CD4-positive, alpha-beta T cell treated with Interleukin-2 at 100 ng/mL for 4 hours (primary cell): ENCODE measurements at regions not wholly inside any gene's neighbourhood (a gene's known extent, or its start where the extent isn't known, plus 50 kb on each side); places are given as distances from the start of the nearest gene placed in this dataset.

Source experiments
- DNase-seq: peaks from one replicate; pipeline ENCODE4 v3.0.0-alpha.2; 2020; ENCODE audit warnings: low spot score

DNA sequence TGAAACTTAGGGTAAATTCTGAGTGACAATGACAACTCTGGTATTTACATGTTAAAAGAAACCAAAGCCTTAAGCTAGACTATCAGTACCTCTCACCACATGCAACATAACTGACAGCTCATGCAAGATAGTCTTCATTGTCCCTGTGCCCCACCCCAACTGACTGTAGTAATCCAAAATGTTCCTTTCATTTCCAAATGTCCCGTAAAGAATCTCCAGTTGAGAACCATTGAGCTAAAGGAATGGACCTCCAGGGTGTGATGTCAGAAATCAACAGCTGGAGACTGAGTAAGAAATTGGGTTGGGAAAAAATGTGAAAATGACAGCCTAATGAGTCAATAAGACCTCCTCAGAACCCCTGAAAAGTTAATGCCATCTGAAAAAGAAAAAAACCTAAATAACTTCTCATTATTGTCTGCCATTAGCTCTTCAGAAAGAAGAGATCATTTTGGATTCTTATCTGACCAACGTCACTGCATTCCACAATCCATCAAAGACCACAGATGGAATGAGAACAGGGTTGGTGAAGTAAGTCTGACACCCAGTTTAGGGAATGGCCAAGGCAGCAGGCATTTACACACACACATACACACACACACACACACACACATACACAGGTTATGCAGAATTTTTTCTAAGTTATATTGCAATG is 51.7 kb upstream of the ACVR2A start:
- DNase-seq, result no peak

DNA sequence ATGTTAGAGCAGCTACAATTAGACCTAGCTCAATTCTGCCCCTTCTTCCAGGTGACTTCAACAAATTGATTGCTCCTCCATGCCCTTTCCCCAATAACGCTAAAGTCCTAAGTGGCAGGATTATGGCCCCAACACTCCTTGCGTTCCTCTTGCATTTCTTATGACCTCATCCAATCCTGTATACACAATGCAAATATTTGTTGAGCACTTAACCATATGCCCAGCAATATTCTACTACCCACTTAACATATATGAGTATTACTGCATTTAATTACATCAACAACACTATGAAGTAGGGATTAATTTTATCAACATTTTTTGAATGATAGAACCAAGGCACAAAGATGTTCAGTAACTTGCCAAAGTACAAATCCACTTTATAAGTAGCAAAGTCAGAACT is 54.2 kb upstream of the ACVR2A start:
- DNase-seq, result no peak

DNA sequence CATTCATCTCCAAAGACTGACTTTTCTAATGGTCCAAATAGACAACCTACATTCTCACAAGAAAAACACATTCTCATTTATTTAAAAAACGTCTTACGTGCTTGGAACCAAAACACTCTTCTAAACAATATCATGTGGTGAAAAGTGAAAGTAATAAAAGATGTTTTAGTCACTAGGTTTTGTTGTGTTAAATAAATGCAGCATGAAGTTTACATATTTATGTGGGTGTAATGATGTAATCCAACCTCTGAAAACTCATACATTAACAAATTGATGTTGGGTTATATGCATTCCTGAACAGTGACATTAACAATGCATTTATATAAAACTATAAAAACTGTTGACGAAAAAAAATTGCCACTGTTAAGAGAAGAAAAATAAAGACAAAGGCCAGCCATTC is 55.1 kb upstream of the ACVR2A start:
- DNase-seq, result no peak

DNA sequence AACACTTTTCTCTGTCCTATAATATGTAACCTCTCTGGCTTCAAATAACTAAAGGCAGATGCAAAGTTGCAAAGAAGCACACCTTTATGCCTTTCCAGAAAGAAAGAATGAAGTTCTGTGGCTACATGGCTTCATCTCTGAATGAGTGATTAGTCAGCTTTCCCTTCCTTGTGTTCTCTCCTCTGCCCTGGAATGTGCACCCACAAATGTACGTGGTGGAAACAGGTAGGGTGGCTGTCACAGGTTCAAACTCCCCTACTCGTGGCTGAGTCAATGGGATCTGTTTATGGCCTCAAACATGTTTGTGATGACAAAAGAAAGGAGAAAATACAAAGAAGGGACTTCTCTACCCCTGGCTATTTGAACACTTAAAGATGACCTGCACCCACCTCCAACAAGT is 55.5 kb upstream of the ACVR2A start:
- no peak for DNase-seq

DNA sequence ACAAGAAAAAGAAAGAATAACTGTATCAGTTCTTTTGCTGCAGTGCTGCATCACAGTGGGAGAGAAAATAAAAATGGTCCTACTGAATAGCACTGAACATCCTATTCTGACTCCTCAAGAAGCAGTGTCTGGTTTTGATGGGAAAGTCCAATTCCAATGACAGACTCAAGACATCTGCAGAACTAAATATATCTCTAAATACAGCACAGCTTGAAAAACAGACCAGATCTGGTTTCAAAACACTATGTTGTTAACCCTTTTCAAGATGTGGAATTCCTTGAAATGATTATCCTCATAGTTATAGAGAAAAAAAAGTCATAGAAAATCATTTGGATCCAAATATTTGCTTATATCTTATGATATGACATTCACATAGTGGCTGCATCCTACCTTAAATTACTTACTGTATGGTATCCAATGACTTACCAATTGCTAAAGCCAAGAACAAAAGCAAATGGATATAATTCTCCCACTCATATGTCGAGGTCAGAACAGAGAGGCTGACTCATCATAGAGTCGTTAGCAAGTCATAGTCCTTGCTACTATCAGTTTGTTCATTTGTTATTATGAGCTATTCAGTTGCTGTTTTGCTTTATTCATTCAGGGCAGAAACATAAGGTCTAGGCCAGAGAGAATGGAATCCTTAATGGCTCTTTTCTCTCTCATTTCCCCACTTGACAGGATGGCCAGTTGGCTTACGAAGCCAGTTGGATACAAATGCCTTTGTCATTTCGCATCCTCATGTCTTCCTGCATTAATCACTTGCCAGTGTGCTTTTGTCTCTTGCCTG is 62.5 kb upstream of the ACVR2A start:
- no peak for DNase-seq

DNA sequence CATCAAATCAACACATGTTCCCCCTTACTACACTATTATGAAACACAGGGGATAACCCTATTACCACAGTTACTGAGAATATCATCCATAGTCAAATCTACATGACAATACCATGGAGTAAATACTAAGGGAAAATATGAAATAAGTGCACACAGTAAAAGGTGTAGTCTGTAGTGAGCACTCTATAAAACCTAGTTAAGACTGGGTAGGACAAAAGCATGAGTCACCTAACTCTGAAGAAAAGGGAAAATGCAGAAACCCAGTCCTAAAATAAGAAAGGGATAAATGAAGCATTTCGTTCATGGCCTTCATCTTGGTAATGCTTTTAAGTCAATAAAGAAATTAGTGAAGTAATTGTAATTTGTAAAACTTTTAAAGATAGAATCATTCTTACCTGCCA is 65.4 kb upstream of the ACVR2A start:
- DNase-seq, result no peak

DNA sequence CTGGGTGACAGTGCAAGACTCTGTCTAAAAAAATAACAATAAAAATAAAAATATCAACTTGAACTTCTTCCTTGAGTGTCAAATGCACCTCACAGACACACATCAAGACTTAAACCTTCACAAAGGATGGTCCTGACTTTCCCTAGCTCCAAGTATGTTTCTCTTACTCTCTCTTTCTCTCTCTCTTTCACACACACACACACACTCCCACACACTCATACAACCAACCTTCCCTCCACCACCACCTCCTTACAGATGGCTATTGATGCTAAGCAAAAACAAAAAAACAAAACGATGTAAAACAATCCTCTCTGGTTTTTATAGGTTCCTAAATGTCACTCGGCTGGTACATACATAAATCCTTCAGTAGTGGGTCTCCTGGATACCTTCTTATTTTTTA is 67.4 kb upstream of the ACVR2A start:
- no peak for DNase-seq

DNA sequence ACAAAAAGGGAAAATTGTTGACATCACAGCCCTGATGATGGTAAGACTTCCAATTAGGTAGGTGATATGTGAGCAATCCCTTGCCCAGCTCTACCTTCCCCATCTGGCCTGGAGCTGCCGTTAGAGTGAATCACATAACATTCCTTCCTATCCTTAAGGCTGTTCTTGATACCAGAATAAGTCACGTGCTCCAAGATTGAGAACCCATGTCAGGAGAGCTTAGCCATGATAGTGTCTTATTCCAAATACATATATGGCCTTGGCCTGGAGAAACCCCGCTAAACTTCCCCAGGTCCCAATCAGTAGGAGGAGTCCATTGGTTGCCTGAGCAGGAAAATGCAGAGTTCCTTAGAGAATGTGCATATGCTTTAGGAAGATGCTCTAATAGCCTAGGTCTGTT is 70.0 kb upstream of the ACVR2A start:
- DNase-seq, result no peak

DNA sequence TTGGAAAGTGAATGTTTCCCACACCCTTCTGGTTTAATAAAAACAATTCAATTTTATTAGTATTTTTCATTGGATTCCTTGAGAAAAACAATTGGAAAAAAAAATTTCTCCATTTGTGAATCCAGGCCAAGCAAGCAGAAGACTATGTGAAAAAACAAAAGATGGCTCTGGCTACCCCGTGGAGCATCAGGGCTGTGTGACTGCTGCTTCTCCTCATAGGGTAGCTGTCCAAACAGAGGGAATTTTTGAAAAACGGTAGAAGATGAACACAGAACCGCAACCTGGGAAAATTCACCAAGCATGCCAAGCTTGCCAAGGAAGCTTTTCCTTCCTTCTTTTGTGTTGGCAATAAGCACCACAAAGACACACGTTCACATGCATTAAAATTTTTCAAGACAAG is 71.3 kb upstream of the ACVR2A start:
- DNase-seq, result no peak

DNA sequence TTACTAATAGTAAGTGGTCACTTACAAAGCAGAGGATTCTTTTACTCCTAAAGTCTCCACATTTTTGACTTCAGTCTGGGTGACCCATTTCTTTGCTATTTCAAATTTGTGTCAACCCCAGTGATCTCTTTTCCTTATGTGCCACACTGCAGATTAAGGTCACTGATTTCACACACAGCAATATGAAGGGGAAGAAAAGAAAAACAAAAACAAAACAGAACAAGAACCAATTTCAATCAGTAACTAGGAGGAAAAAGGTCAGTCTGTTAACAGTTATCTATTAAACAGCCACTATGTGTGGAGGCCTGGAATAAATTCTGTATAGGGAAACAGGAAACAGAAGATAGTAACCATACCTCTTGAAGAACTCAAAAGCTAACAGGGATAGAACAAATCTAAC is 72.0 kb upstream of the ACVR2A start:
- no peak for DNase-seq

DNA sequence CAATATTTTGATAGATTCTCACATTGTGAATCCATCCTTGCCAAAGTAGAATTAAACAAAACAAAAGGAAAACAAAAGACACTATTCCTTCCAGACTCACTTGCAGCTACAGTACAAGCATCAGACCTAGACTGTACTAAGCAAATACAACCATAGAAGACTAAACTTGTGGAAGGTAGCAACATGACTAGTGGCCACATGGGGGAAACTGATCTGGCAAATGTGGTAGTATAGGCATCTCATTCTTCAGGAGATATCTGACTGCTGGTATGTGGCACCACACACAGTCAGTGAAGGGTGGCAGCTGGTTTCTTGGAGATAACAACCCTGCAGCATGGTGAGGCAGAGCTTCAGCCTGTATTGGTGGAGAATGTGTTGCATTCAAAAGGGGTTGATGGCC is 81.0 kb upstream of the ACVR2A start:
- DNase-seq, result no peak

DNA sequence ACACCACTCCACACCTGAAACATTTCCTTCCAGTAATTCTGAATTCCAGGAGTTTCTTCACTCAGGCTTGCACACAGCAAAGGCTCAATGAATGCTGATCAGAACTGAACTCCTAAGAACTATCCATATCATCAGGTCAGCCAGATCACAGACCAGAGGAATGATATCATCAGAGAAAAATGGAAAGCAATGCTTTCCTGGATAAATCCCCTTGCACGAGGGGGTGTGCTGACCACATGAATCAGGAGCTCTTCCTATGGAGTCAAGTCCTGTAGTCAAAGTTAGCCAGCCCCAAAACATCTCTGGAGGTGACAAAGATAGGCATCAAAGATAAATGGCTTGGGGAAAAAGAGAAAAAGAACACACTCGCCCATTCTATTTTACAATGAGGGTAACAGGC is 83.8 kb upstream of the ACVR2A start:
- DNase-seq, result no peak

DNA sequence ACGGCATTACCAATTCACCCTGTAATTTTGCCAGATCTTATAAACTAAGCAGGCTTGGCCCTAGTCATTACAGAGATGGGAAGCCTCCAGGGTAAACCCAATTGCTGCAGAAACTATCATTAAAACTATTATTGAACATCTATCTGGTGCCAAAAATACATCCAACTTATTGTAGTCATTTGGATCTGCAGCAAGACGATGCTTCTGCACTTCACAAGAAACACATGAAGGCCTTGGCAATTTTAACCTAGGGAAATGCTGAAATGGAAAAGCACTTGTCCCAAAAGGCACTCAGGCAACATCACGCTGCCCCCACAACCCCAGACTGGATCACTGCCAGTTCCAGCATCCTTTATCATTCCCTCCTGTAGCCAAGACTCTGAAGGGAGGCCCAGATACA is 85.3 kb upstream of the ACVR2A start:
- DNase-seq, result no peak

DNA sequence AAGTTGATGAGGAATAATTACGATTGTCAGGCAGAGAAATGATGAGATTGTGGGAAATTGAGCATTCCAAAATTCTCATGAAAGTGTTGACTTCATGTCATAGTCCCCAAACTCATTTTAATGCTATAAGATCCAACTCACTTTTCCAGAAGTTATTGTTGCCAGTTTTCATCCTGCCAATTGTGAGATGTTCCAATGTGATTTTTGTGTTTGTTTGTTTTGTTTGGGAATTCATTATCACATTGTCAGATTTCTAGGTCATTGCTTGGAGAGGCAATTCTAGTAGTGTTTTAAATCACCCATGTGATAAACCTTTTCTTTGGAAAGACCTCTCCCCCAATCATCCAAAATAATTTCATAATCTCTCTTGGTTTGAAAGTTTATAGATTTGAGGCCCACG is 86.0 kb upstream of the ACVR2A start:
- DNase-seq, result no peak

DNA sequence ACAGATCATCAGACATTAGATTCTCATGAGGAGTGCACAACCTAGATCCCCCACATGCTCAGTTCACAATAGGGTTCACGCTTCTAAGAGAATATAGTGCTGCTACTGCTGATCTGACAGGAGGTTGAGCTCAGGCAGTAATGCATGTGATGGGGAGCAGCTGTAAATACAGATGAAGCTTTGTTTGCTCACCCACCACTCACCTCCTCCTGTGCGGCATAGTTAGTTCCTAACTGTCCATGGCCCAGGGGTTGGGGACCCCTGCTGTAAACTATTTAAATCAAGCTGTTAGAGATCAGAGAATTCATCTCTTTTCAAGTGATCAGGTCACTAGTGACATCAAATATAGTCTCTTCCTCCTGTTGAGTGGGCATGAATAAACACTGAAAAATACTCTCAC is 88.8 kb upstream of the ACVR2A start:
- no peak for DNase-seq

DNA sequence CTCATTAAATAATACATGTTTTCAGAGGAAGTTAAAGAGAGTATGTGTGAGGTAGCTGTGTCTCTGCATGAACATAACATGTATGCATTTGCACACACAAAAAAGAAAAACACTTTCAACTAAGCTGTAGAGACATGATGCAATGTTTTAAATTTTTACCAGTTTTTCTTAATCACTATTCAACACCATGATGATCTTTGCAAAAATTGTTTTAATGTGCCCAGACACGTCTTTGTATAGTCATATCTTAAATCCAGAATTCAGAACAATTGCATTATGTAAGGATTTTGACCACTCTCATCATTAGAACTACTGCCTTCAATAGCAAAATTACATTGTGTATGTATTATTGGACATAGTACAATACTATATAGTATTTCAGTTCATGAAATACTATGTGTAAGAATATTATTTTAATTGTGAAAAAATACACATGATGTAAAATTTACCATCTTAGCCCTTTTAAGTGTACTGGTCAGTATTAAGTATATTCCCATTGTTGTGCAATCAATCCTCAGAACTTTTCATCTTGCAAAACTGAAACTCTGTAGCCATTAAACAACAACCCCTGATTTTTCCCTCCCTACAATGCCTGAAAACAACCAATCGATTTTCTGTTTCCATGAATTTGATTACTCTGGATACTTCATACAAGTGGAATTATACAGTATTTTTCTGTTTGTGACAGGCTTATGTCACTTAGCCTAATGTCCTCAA is 104.5 kb upstream of the ACVR2A start:
- no peak for DNase-seq

DNA sequence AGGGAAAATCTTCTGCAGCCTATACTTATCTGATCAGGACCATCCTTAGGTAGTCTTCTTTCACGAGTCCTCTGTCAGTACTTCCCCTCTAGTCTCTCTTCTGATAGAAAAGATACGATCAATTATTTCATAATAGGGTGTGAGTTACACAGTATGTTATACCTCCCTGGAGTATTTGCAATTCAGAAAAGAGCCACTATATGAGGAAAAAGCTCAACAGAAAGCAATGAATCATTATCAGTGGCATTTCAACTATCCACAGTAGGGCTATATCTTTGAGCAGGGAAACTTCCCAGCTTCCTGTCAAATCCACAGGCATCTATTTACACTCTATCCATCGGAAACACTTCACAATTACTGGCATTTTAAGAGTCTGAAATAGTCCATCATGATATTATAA is 105.3 kb upstream of the ACVR2A start:
- DNase-seq, result no peak

DNA sequence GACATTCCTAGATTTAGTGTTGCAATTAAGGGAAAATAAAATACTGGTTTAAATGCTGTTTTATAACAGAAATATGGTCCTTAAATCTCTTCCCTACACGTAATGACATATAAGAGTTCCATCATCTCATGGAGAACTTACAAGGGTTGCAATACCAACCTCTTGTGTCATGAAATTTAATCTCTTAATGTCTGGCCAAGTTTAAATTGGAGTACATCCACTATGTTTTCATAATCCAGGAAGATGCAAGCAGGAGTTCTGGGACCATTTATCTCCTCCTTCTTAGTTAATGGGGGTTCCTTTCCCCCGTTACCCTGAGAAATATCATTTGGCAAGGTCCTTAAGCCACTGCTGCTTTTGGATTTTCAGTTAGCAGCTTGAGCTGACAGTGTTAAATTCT is 126.0 kb upstream of the ACVR2A start:
- no peak for DNase-seq

DNA sequence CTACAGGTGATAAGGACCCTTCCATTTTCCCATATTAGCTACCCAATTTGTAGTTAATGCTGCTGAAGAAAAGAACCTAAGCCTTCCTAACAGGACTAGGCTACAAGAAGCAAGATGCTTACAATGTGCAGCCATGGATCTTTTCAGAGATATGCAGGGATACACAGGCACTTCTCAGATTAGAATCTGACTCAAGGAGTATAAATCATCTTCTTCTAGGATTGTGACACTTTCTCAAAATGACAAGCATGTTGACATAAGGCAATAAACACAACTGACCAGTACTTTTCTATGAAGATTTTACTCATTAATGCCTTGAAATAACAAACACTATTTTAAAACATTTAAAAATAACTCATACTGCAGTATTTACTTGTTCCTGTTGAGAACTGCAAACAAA is 127.9 kb upstream of the ACVR2A start:
- DNase-seq, result no peak

DNA sequence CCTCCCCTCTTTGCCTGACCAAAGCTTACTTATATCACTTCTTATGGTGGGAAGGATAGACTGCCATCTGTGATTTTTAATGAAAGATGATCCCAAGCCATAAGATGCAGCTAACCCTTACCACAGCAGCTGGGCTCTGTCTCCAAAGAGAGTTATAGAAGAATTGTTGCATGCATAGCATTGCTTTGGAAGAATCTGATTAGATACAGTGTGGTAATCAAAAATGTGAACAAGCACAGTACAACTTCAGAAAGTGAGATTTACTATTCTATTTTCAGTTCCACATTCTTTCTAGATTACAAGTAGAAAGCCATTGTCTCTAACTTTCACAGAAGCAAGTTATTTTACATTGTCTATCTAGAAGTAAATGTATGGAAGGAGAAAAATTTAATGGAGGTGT is 129.0 kb upstream of the ACVR2A start:
- no peak for DNase-seq

DNA sequence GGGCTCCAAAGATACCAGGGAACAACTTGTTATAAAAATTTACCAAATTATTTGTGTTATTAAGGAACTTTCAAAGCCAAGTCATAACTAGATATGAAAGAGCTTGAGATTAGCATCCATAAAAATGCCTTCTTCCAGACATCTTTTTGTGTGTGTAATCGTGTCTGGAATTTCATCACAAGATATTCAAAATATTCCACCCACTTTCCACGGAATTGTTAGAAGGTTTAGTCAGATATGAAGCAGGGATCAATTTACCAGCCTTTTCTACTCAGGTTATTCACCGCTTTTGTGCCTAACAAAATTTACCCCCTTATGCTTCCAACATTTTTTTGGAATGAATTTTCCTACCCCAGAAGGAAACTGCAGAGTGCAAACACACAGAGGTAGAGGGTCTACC is 130.2 kb upstream of the ACVR2A start:
- DNase-seq, result no peak

DNA sequence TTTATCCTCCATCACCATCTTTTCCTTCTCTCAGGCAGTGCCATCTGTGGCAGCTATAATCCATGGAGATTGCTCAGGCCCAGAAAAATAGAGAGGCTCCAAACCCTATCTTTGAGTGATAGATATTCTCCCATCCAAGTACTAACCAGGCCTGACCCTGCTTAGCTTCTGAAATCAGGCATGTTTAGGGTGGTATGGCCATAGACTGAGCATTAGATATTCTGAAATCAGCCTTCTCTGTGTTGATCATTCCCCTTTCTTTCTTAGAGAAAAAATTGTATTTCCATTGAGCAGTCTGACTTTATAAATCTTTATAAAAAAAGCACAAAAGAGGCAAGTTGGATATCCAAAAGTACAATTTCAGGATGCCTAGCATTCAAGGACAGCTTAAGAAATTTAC is 131.5 kb upstream of the ACVR2A start:
- no peak for DNase-seq

DNA sequence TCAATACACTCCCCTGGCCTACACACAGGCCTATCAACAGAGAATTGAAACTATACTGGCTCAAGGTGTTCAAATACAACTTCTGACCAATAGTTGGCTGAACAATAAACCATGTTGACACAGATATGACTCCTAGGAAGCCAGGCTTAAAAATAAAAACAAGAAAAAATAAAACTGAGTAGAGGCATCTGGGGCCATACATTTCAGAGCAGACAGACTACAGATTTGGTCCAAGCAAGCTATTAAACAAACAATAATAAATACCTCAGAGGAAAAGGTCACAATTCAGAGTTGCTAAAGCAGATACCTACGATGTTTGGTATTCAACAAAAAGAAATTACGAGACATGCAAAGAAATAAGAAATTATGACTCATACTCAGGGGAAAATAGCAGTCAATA is 132.8 kb upstream of the ACVR2A start:
- no peak for DNase-seq

DNA sequence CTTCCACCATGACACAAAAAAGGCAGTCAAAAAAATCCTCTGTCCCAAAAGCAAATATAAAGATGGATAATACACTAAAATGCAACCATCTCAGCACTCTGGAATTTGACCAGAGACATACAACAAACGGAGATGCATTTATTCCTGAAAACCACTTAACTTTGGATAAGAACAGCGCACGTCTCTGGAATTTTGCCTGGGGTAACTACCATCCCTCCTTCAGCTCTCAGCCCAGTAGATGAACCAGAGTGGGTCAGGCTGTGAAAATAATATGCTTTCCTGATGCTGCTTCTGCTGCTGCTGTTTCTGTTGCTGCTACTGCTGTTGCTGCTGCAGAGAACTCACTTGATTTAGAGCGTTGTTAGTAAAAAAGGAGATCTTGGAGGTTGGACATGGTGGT is 133.8 kb upstream of the ACVR2A start:
- DNase-seq, result no peak
